Keratinocyte (primary cell): ENCODE measurements at regions not wholly inside any gene's neighbourhood (a gene's known extent, or its start where the extent isn't known, plus 50 kb on each side); places are given as distances from the start of the nearest gene placed in this dataset.

Experiments
- CTCF ChIP-seq, 3 experiments: IDR thresholded peaks in 1 of 3; conservative IDR thresholded peaks in 1 of 3; optimal IDR thresholded peaks in 1 of 3; 2 replicates in 2 of 3; 3 replicates in 1 of 3; pipeline versions ENCODE3 to v1.5.1; 2011; ENCODE audit warnings: low read length in 3 of 3, mild to moderate bottlenecking in 3 of 3, moderate library complexity in 2 of 3, control low read depth in 1 of 3, inconsistent platforms in 1 of 3; ENCODE audit not compliant: insufficient read depth in 2 of 3; ENCODE audit errors: extremely low read depth in 1 of 3
- EZH2 ChIP-seq: IDR thresholded peaks from one replicate; pipeline ENCODE4 v1.6.1; 2012; ENCODE audit warnings: inconsistent platforms, mild to moderate bottlenecking, low read length, moderate library complexity

- TF ChIP-seq CTCF (optimal IDR thresholded peaks at IDR 0.05 in 1 of 3, IDR thresholded peaks at IDR 0.05 in 1 of 3, conservative IDR thresholded peaks at IDR 0.05 in 1 of 3; ENCODE audit: extremely low read depth in 1 of 3, insufficient read depth in 2 of 3, low read length in 3 of 3): no peak
- no peak for TF ChIP-seq EZH2
Observed at GRCh38 chr2:61689568-61689967, 151.4 kb upstream of the XPO1 start.
